ENCODE measurements at regions not wholly inside any gene's neighbourhood (a gene's known extent, or its start where the extent isn't known, plus 50 kb on each side); places are given as distances from the start of the nearest gene placed in this dataset.
"Not testable (repeated sequence)": the region's sequence is repeated elsewhere in the genome, so short reads cannot be mapped to it uniquely, and the experiment has no call there.

GRCh38 chr2:91974401-91975129, 2896.7 kb upstream of the TEKT4 start:
- ATAC-seq: no peak
- DNase-seq (ENCODE audit: low spot score): no peak

- DNase-seq (ENCODE audit: low spot score) (no peak), ATAC-seq (no peak)
Measured at GRCh38 chr2:91975130-91975491, 2896.1 kb upstream of the TEKT4 start.

GRCh38 chr2:91981016-91981668, 2890.1 kb upstream of the TEKT4 start:
- not testable (repeated sequence) for ATAC-seq; DNase-seq (ENCODE audit: low spot score)

- ATAC-seq; DNase-seq (ENCODE audit: low spot score): not testable (repeated sequence)
Measured at GRCh38 chr2:91981669-91982020, 2889.6 kb upstream of the TEKT4 start.

- ATAC-seq: not testable (repeated sequence)
- DNase-seq (ENCODE audit: low spot score): peak; percentile 62
Measured at GRCh38 chr2:91982217-91982616, 2889.0 kb upstream of the TEKT4 start.

- ATAC-seq; DNase-seq (ENCODE audit: low spot score): not testable (repeated sequence)
Measured at GRCh38 chr2:91983257-91983656, 2888.0 kb upstream of the TEKT4 start.

- not testable (repeated sequence) for DNase-seq (ENCODE audit: low spot score); ATAC-seq
Measured at GRCh38 chr2:91983696-91984095, 2887.5 kb upstream of the TEKT4 start.

GRCh38 chr2:91984107-91984506, 2887.1 kb upstream of the TEKT4 start:
- not testable (repeated sequence) for ATAC-seq; DNase-seq (ENCODE audit: low spot score)

- DNase-seq (ENCODE audit: low spot score): not testable (repeated sequence)
Measured at GRCh38 chr2:91985490-91985889, 2885.7 kb upstream of the TEKT4 start.

GRCh38 chr2:91986893-91987292, 2884.3 kb upstream of the TEKT4 start:
- DNase-seq (ENCODE audit: low spot score); ATAC-seq: not testable (repeated sequence)

More at GRCh38 chr2:91985490-91985889, 2885.7 kb upstream of the TEKT4 start:
- not testable (repeated sequence) for ATAC-seq

GRCh38 chr2:91988754-91989153, 2882.5 kb upstream of the TEKT4 start:
- ATAC-seq; DNase-seq (ENCODE audit: low spot score): not testable (repeated sequence)

- ATAC-seq; DNase-seq (ENCODE audit: low spot score): not testable (repeated sequence)
Measured at GRCh38 chr2:91989781-91990180, 2881.4 kb upstream of the TEKT4 start.

GRCh38 chr2:92006557-92006956, 2864.7 kb upstream of the TEKT4 start:
- DNase-seq (ENCODE audit: low spot score); ATAC-seq: not testable (repeated sequence)

Data from left lobe of liver (tissue), 2 donors.